SU-DHL-6 (cell line): ENCODE measurements at regions not wholly inside any gene's neighbourhood (a gene's known extent, or its start where the extent isn't known, plus 50 kb on each side); places are given as distances from the start of the nearest gene placed in this dataset.
"Not testable (repeated sequence)": the region's sequence is repeated elsewhere in the genome, so short reads cannot be mapped to it uniquely, and the experiment has no call there.

ENCODE experiments used
- H2AFZ ChIP-seq: fragments of 200-600 bp; sonication (generic); 2 replicates; pipeline ENCODE4 v1.6.1; 2014; ENCODE audit warnings: low read depth, mild to moderate bottlenecking, moderate library complexity, mixed read lengths, antibody characterized with exemption, low read length; ENCODE audit not compliant: severe bottlenecking
- H3F3A ChIP-seq: fragments of 200-600 bp; shearing (Covaris generic); 2 replicates; pipeline ENCODE4 v1.6.0; 2016; ENCODE audit warnings: antibody characterized with exemption, mild to moderate bottlenecking; ENCODE audit not compliant: insufficient read depth
- H3K27ac ChIP-seq: fragments of 200-600 bp; sonication (generic); 2 replicates; pipeline ENCODE4 v1.5.1; 2016; ENCODE audit warnings: low read depth, mild to moderate bottlenecking, low read length, moderate library complexity, mixed read lengths
- H3K27me3 ChIP-seq: fragments of 200-600 bp; sonication (generic), shearing (Covaris generic); 2 replicates; pipeline ENCODE4 v1.6.0; 2014; ENCODE audit warnings: mild to moderate bottlenecking, low read length
- H3K36me3 ChIP-seq: fragments of 200-600 bp; sonication (generic); 2 replicates; pipeline ENCODE4 v1.6.1; 2014; ENCODE audit warnings: mild to moderate bottlenecking, low read length, mixed read lengths
- H3K4me2 ChIP-seq: fragments of 300-600, 200-600 bp; shearing (Covaris generic), sonication (generic); 2 replicates; pipeline ENCODE4 v1.6.0; 2014; ENCODE audit warnings: low read length, low read depth, mild to moderate bottlenecking; ENCODE audit not compliant: poor library complexity, severe bottlenecking
- H3K4me3 ChIP-seq: fragments of 200-600 bp; sonication (generic); 2 replicates; pipeline ENCODE4 v1.5.1; 2014; ENCODE audit warnings: antibody characterized with exemption, low read length, mild to moderate bottlenecking, mixed read lengths; ENCODE audit not compliant: insufficient read depth, poor library complexity, severe bottlenecking
- H3K79me2 ChIP-seq: fragments of 200-600 bp; sonication (generic); 2 replicates; pipeline ENCODE4 v1.6.1; 2014; ENCODE audit warnings: mild to moderate bottlenecking, low read length, moderate library complexity; ENCODE audit not compliant: insufficient read depth
- H3K9ac ChIP-seq: fragments of 200-600 bp; sonication (generic); 2 replicates; pipeline ENCODE4 v1.7.0; 2014; ENCODE audit warnings: mild to moderate bottlenecking, low read length
- H3K9me2 ChIP-seq: fragments of 200-600 bp; sonication (generic); replicated peaks from 2 replicates; pipeline ENCODE4 v1.6.1; 2014; ENCODE audit warnings: low read length; ENCODE audit not compliant: insufficient read depth
- H3K9me3 ChIP-seq: fragments of 200-600 bp; sonication (generic); 2 replicates; pipeline ENCODE4 v1.6.1; 2014; ENCODE audit warnings: low read length, mixed read lengths; ENCODE audit not compliant: insufficient read depth
- H4K20me1 ChIP-seq: fragments of 200-600 bp; sonication (generic); 2 replicates; pipeline ENCODE4 v1.6.1; 2014; ENCODE audit warnings: low read depth, mild to moderate bottlenecking, antibody characterized with exemption, low read length, moderate library complexity, mixed read lengths
- EZH2phosphoT487 ChIP-seq: fragments of 200-600 bp; sonication (generic), shearing (Covaris generic); conservative IDR thresholded peaks from 2 replicates; pipeline ENCODE4 v1.6.1; 2018; ENCODE audit warnings: mild to moderate bottlenecking, antibody characterized with exemption, low read length, moderate library complexity, mixed read lengths
- TF ChIP-seq, protein P1 (sequence below): fragments of 200-600 bp; sonication (generic); IDR thresholded peaks from one replicate; pipeline ENCODE4 v1.5.1; 2017; ENCODE audit warnings: antibody characterized with exemption, mild to moderate bottlenecking, low read length, moderate library complexity; ENCODE audit not compliant: insufficient read depth, poor library complexity, severe bottlenecking

DNA sequence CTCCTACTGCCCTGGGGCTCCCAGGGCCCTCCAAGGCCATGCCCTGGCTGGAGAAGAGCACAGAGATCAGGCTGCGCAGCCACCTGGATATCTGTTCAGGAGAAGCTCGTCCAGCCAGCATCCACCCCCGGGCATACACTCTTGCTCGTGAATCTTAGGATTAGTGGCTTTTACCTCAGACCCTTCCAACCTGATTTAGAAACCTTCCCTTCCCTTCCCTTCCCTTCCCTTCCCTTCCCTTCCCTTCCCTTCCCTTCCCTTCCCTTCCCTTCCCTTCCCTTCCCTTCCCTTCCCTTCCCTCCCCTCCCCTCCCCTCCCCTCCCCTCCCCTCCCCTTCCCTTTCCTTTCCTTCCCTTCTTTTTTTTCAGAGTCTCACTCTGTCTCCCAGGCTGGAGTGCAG lies 99.7 kb upstream of the YWHAQ start:
- not testable (repeated sequence) for H2AFZ ChIP-seq, H3K36me3 ChIP-seq, H3K27ac ChIP-seq, H3K79me2 ChIP-seq, H3F3A ChIP-seq, H3K4me3 ChIP-seq, H3K9ac ChIP-seq, H3K27me3 ChIP-seq, H3K4me2 ChIP-seq, H3K9me2 ChIP-seq, H4K20me1 ChIP-seq, H3K9me3 ChIP-seq

DNA sequence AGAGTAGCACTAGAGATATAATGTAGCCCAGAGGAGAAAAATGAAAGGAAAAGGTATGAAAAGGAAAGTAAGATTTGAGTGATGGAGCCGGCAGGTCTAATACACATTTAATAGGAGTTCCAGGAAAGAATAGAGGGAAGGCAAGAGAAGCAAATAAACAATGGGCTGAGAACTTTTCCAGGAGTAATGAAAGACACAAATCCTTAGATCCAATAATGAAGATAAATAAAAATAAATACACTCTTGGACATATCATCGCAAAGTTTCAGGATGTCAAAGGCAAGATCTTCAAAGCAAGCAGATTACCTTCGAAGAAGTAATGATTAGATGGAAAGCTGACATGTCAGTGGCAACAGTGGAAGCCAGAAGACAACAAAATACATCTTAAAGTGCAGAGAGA lies 102.0 kb upstream of the YWHAQ start:
- Histone ChIP-seq H3K79me2 (no peaks in the 10 kb centered on the region), H3K27me3 (no peaks in the 10 kb centered on the region), H3K9ac (no peak overlapping the region), H3K27ac (no peak overlapping the region), H3F3A (no peaks in the 10 kb centered on the region), H3K9me2 (no peaks in the 10 kb centered on the region), H3K9me3 (no peaks in the 10 kb centered on the region), H3K4me3 (no peak overlapping the region), H2AFZ (no peak overlapping the region), H3K4me2 (no peak overlapping the region), H3K36me3 (no peaks in the 10 kb centered on the region), H4K20me1 (no peaks in the 10 kb centered on the region)
- TF ChIP-seq, protein P1, sequence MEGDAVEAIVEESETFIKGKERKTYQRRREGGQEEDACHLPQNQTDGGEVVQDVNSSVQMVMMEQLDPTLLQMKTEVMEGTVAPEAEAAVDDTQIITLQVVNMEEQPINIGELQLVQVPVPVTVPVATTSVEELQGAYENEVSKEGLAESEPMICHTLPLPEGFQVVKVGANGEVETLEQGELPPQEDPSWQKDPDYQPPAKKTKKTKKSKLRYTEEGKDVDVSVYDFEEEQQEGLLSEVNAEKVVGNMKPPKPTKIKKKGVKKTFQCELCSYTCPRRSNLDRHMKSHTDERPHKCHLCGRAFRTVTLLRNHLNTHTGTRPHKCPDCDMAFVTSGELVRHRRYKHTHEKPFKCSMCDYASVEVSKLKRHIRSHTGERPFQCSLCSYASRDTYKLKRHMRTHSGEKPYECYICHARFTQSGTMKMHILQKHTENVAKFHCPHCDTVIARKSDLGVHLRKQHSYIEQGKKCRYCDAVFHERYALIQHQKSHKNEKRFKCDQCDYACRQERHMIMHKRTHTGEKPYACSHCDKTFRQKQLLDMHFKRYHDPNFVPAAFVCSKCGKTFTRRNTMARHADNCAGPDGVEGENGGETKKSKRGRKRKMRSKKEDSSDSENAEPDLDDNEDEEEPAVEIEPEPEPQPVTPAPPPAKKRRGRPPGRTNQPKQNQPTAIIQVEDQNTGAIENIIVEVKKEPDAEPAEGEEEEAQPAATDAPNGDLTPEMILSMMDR = no peak
- no peak for TF ChIP-seq EZH2phosphoT487

DNA sequence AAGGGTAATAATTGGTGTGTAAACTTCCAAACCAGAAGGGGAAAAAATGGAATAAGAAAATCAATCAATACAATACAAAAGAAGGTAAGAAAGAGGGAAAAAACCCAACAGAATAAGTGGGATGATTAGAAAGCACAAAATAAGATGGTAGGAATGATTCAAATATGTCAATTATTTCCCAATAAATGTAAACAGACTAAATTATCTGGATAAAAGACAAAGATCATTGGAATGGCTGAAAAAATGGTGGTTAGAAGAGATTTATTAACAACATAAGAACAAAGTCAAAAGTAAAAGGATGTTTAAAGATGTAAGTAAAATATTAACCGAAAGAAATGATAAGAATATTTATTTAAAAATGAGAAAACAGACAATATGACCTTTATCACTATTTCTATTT lies 103.5 kb upstream of the YWHAQ start:
- no peak overlapping the region for H3K9ac ChIP-seq
- no peaks in the 10 kb centered on the region for H3K9me2 ChIP-seq
- no peaks in the 10 kb centered on the region for H3K27me3 ChIP-seq
- no peak overlapping the region for H3K27ac ChIP-seq
- no peak for TF ChIP-seq EZH2phosphoT487
- TF ChIP-seq, protein P1 = no peak
- H3K9me3 ChIP-seq = no peaks in the 10 kb centered on the region
- H4K20me1 ChIP-seq = no peaks in the 10 kb centered on the region
- no peaks in the 10 kb centered on the region for H3F3A ChIP-seq
- H3K36me3 ChIP-seq = no peaks in the 10 kb centered on the region
- no peak overlapping the region for H3K4me3 ChIP-seq
- no peak overlapping the region for H2AFZ ChIP-seq
- no peak overlapping the region for H3K4me2 ChIP-seq
- H3K79me2 ChIP-seq = no peaks in the 10 kb centered on the region

DNA sequence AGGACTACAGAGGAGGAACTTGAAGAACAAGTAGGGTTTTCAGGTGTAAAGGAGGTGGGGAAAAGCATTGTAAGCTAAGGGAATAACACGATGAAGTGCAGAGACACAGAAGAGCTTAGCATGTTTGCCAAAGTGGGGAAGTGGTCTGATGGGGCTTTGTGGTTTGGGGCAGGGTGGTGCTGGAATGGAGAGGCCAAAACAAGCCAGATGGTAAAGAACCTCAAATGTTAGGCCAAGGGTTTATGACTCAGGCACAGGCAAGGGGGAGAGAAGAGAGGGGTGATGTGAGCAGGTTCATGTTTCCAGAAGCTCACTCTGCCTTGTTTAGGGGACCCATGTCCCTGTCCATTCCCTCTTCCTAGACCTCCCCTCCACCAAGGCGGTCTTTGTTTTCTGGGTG lies 104.5 kb upstream of the YWHAQ start:
- no peaks in the 10 kb centered on the region for H3K27me3 ChIP-seq
- no peaks in the 10 kb centered on the region for H3F3A ChIP-seq
- no peaks in the 10 kb centered on the region for H4K20me1 ChIP-seq
- no peak overlapping the region for H2AFZ ChIP-seq
- no peaks in the 10 kb centered on the region for H3K36me3 ChIP-seq
- H3K4me2 ChIP-seq = no peak overlapping the region
- no peaks in the 10 kb centered on the region for H3K79me2 ChIP-seq
- H3K9me2 ChIP-seq = no peaks in the 10 kb centered on the region
- no peak overlapping the region for H3K4me3 ChIP-seq
- H3K9me3 ChIP-seq = no peaks in the 10 kb centered on the region
- H3K27ac ChIP-seq = no peak overlapping the region
- no peak for TF ChIP-seq EZH2phosphoT487
- TF ChIP-seq, protein P1 = no peak
- no peak overlapping the region for H3K9ac ChIP-seq
